Heart left ventricle (tissue), 13 donors: ENCODE measurements at regions not wholly inside any gene's neighbourhood (a gene's known extent, or its start where the extent isn't known, plus 50 kb on each side); places are given as distances from the start of the nearest gene placed in this dataset.

Source experiments
- POLR2A ChIP-seq, 2 donors: fragments of 450-650 bp; IDR thresholded peaks; one replicate each; pipeline ENCODE4 v1.6.1; 2017; ENCODE audit warnings: antibody characterized with exemption in 2 of 2, mild to moderate bottlenecking in 2 of 2, moderate library complexity in 2 of 2
- TF ChIP-seq, protein P1 (sequence below), 12 donors: fragments of 200-600 bp; sonication (generic) in 4 of 12; IDR thresholded peaks; one replicate each; pipeline versions ENCODE4 v1.5.0 to v1.8.0; 2018 to 2022; ENCODE audit warnings: antibody characterized with exemption in 12 of 12, mild to moderate bottlenecking in 5 of 12
- donor health status: ischemic (EF 13 %, LVEDD 7.1; RV severe dilation, severe dysfunction).
- donor health status: DM: no; HTN: yes; CAD: no.
- donor health status: DM: no; HTN: no; CAD: no.
- donor health status: ischemic (EF 25% LVEDD 6.9; RV normal size, moderate dysfunction).
- donor health status: ischemic (EF 25% LVEDD 5.7; RV mildly dilated, moderate dysfunction).
- donor health status: ischemic (EF 35%, LVEDD 5.7; RV mildly dilated, moderate dysfunction).
- donor health status: nonischemic (EF 11% LVEDD 7.7; RV severe dilation, severe dysfunction).
- donor health status: DM: yes; HTN: yes; CAD: no.
- donor health status: PGD.
- donor health status: ischemic (EF 29% LVEDD 5.4; RV normal size, mild dysfunction).
- donor health status: nonischemic (EF 23%, LVEDD 6.1; RV moderate dilation, normal function).

DNA sequence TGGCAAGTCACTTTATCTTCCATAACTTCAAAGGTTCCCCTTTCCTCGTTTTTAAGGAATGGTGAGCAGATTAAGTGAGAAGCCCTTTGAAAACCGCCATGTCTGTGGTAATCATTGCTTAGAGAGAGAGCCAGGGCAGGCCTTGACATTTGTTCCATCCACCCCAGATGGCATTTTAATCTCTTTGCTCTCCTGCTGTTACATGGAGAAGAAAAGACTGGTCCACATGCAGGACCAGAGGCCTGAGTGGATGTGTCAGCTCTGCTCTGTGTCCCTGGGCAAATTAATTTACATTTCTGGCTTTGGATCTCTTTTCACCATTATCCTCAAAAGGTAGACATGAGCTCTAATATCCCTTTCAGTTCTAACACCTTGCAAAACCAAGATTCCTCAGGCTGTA, 157.3 kb upstream of the LPP start:
- no peak for TF ChIP-seq POLR2A (IDR thresholded peaks at IDR 0.05)
- TF ChIP-seq, protein P1, sequence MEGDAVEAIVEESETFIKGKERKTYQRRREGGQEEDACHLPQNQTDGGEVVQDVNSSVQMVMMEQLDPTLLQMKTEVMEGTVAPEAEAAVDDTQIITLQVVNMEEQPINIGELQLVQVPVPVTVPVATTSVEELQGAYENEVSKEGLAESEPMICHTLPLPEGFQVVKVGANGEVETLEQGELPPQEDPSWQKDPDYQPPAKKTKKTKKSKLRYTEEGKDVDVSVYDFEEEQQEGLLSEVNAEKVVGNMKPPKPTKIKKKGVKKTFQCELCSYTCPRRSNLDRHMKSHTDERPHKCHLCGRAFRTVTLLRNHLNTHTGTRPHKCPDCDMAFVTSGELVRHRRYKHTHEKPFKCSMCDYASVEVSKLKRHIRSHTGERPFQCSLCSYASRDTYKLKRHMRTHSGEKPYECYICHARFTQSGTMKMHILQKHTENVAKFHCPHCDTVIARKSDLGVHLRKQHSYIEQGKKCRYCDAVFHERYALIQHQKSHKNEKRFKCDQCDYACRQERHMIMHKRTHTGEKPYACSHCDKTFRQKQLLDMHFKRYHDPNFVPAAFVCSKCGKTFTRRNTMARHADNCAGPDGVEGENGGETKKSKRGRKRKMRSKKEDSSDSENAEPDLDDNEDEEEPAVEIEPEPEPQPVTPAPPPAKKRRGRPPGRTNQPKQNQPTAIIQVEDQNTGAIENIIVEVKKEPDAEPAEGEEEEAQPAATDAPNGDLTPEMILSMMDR (IDR thresholded peaks at IDR 0.05), result no peak
